ENCODE measurements at regions not wholly inside any gene's neighbourhood (a gene's known extent, or its start where the extent isn't known, plus 50 kb on each side); places are given as distances from the start of the nearest gene placed in this dataset.

- TF ChIP-seq CTCF (IDR thresholded peaks at IDR 0.05; ENCODE audit: insufficient read depth, low read depth, low read length) (no peak), EZH2 (IDR thresholded peaks at IDR 0.05; ENCODE audit: insufficient read depth, low read length) (no peak)
Measured at GRCh38 chr6:28609672-28610071, 84.0 kb downstream of the GPX5 start.
